ENCODE measurements at regions not wholly inside any gene's neighbourhood (a gene's known extent, or its start where the extent isn't known, plus 50 kb on each side); places are given as distances from the start of the nearest gene placed in this dataset.
"Not testable (repeated sequence)": the region's sequence is repeated elsewhere in the genome, so short reads cannot be mapped to it uniquely, and the experiment has no call there.

DNA sequence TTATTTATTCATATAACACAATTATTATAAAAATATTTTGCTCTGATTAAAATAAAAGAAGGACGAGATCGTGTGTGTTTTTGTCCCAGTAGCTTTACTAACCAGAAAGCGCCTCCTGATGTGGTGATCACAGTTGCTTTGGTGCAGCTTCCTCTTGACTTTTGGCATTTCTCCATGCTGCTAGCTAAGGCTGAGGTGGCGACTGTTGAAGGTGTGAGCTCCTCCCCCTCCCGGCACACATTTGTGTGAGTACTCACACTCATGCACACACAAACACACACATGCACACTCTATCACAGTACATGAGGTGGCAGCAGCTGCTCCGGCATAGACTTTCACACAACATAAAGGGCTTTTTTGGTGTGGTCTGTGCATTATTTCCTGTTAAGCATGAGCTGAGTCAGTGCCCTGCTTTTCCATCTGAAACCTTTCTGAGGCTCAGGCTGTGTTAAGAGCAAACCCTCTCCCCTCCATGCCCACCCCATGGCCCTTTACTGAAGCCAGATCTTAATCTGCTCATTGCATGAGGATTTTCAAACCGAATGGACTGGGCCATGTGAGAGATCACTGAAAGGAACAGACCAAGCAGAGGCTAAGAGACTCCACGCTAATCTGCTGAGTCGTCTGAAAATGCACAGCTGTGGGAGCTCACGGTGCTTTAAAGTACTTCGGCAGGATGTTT is 53.3 kb downstream of the FOXD4L1 start:
- not testable (repeated sequence) for H3K27me3 ChIP-seq (ENCODE audit: insufficient read depth, low read depth, severe bottlenecking); H3K9me3 ChIP-seq (ENCODE audit: severe bottlenecking); H3K4me3 ChIP-seq (ENCODE audit: low read depth, low read length); H3K36me3 ChIP-seq; H3K27ac ChIP-seq
- DNase-seq: peak; percentile 22

DNA sequence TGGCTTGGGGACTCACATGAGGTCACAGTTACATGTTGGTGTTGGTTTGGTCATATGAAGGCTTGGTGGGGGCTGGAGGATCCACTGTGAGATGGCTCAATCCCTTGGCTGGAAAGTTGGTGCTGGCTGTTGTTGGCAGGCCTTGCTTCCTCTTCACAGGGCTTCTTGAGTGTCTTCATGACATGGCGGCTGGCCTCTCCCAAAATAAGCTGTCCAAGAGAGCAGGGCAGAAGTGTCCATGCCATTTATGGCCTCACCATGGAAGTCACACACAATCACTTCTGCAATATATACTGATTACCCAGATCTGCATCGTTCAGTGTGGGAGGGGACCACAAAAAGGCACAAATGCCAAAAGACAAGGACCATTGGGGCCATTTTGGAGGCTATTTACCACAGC is 61.4 kb downstream of the FOXD4L1 start:
- H3K4me3 ChIP-seq (ENCODE audit: low read depth, low read length); H3K27ac ChIP-seq; H3K36me3 ChIP-seq; DNase-seq; H3K9me3 ChIP-seq (ENCODE audit: severe bottlenecking); H3K27me3 ChIP-seq (ENCODE audit: insufficient read depth, low read depth, severe bottlenecking): not testable (repeated sequence)

DNA sequence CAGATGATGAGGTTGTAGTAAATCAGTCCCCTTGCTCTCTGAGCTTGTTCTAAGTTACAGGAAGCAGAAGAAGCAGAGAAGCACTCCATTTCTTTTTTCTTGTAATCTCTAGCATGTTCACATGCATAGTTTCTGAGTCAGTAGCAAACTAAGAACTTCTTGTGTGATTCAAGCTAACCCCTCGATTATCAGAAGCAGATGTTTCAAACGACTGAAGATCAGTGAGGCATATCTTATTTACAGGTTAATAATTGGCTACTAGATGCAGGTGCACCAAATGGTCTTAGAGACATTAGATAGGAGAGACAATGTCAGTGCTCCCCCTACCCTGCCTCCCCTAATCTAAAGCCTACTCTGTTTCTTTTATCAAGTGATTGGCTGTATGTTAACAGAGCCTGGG is 64.2 kb downstream of the FOXD4L1 start:
- DNase-seq; H3K27ac ChIP-seq; H3K27me3 ChIP-seq (ENCODE audit: insufficient read depth, low read depth, severe bottlenecking); H3K36me3 ChIP-seq; H3K9me3 ChIP-seq (ENCODE audit: severe bottlenecking); H3K4me3 ChIP-seq (ENCODE audit: low read depth, low read length): not testable (repeated sequence)

DNA sequence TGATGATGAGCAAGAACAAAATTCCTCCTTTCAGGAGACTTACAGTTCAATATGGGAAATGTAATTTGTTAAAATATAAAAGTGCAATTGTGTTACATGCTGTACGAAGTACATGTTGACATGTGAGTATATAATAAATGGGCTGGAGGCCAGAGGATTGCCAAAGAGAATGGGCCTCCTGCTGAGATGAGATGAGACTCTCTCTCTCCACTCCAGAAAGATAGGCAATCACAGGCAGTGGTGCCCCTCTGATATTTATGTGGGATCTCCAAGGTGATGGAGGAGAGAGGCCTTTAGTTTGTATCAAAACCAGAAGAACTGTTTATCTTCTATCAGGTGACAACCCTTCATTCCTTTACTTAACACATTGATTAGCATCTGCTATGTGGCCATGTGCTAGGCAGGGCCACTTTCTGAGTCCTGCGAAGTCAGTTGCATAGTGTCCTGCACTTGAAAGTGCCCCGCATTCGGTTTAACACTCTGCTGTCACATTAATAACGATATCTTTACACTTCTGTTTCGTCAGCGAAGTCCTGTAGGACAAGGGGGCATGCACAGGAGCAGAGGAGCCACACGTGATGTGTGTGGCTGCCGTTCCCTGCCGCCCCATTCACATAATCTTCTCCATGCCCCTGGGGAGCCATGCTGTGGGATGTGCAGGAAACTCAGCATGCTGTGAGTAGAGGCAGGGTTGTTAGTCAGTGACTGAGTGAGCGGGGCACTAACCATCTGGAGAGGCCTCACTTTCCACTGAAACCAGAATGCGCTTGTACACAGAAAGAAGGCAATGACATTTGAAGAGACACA is 60.2 kb upstream of the RABL2A start:
- not testable (repeated sequence) for H3K4me3 ChIP-seq (ENCODE audit: low read depth, low read length); H3K9me3 ChIP-seq (ENCODE audit: severe bottlenecking); DNase-seq; H3K36me3 ChIP-seq; H3K27me3 ChIP-seq (ENCODE audit: insufficient read depth, low read depth, severe bottlenecking); H3K27ac ChIP-seq

DNA sequence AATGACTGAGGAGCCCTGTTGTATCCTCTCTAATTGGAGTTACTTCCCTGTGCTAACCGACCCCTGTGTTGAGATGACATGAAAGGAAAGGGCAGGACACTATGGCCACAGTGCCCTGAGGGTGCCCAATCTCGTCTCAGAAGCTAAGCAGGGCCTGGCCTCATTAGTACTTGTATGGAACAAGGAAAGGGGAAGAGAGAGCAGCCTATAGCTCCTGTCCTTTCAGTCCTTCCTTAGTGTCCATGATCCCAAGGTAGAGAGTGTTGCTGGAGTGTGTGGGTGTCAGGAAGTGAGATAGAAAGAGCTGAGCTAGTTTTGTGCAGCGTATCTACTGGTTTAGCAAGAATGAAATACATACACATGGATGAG is 59.6 kb upstream of the RABL2A start:
- not testable (repeated sequence) for H3K36me3 ChIP-seq; H3K4me3 ChIP-seq (ENCODE audit: low read depth, low read length); H3K27ac ChIP-seq; H3K9me3 ChIP-seq (ENCODE audit: severe bottlenecking); DNase-seq; H3K27me3 ChIP-seq (ENCODE audit: insufficient read depth, low read depth, severe bottlenecking)

DNA sequence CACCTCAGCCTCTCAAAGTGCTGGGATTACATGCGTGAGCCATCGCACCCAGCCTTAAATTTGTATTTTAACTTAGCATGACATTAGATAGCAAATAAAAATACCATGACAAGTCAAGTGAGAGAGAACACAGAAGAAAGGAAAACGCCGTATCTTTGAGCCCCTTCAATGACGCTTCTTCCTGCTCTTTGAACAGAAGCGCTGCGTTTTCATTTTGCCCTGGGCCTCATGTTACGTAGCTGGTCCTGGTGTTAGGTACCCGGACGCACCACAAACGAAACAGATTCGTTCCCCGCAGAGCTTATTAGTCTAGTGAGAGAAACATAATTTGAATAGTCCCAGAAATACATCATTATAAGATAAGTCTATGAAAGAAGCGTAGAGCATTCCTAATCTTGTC is 58.8 kb upstream of the RABL2A start:
- not testable (repeated sequence) for H3K27ac ChIP-seq; H3K36me3 ChIP-seq; H3K4me3 ChIP-seq (ENCODE audit: low read depth, low read length); H3K9me3 ChIP-seq (ENCODE audit: severe bottlenecking); H3K27me3 ChIP-seq (ENCODE audit: insufficient read depth, low read depth, severe bottlenecking); DNase-seq

DNA sequence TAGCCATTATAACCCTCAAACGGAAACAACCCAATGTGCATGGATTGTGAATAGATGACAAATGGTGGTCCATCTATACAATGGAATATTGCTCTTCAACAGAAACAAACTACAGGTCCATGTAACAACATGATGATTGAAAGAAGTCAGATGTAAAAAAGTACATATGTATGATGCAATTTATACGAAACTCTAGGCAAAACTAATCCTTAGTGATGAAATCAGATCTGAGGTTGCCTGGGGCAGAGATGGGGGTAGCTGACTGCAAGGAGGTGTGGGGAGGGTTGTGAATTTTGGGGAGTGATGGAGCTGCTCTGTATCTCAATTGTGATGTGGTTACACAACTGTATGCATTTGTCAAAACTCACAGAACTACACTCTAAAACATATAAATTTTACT is 57.0 kb upstream of the RABL2A start:
- DNase-seq; H3K4me3 ChIP-seq (ENCODE audit: low read depth, low read length); H3K27me3 ChIP-seq (ENCODE audit: insufficient read depth, low read depth, severe bottlenecking); H3K27ac ChIP-seq; H3K9me3 ChIP-seq (ENCODE audit: severe bottlenecking); H3K36me3 ChIP-seq: not testable (repeated sequence)

DNA sequence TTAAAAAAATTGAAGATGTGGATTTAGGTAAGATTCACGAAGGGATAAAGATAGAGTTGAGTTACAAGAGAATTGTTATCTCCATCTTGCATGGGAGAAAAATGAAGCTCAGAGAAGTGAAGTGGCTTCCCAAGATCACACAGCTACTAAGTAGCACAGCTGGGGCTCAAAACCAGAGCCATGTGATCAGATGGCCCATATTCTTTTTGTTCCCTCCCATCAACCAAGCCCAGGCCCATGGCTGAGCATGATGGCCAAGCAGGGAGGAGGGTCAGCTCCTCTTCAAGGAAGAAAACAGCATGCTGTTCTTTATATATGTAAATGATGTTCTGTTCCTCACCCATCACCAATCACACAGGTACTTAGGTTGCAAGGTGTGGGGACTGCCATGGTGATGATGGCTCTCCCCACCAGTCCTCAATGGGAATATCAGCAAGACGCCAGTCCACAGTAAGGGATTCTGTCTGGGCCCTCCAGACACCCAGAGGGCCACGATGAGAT is 56.5 kb upstream of the RABL2A start:
- H3K4me3 ChIP-seq (ENCODE audit: low read depth, low read length); H3K36me3 ChIP-seq; H3K27me3 ChIP-seq (ENCODE audit: insufficient read depth, low read depth, severe bottlenecking); DNase-seq; H3K27ac ChIP-seq; H3K9me3 ChIP-seq (ENCODE audit: severe bottlenecking): not testable (repeated sequence)

DNA sequence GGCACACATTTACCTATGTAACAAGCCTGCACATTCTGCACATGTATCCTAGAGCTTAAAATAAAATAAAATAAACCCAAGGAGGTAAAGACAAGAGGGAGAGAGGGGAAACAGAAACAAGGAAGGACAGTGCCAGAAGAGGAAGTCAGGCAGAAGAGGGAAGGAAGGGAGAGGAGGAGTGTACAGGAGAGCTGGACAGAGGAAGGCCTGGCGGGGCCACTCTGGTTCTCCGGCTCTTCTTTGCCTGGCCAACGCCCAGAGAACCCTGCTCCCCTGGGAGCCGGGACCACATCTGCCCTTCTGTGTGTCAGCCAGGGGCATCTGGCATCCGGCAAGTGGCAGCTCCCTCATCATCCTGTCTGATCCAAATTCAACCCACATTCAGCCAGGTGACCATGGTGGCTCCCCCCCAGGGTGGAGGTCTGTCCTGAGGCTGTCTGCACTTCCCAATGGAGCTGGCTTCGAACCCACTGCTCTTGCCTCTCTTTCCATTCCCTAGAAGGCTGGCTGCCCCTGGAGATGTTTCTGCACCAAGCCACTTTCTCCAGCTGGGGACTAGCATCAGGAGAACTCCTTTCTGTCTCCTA is 55.5 kb upstream of the RABL2A start:
- H3K9me3 ChIP-seq (ENCODE audit: severe bottlenecking); H3K36me3 ChIP-seq; H3K27ac ChIP-seq: not testable (repeated sequence)

DNA sequence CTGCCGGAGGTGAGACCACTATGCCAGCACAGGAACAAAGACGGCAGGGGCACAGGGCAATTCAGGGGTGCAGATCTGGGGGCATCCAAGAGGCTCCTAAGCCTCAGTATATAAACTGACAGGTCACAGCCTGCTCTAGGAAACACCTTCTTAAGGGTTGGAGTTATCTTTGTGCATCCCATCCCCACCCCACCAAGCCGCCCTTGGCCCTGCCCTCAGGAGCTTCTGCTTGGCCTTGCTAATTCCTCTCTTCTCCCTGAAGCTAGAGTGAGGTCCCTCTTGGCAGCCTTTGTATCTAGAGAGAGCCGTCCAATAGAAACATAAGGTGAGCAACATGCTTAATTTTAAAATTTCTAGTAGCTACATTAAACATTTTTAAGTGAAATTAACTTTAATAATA is 51.3 kb upstream of the RABL2A start:
- H3K9me3 ChIP-seq (ENCODE audit: severe bottlenecking); H3K36me3 ChIP-seq; H3K27me3 ChIP-seq (ENCODE audit: insufficient read depth, low read depth, severe bottlenecking); H3K4me3 ChIP-seq (ENCODE audit: low read depth, low read length); DNase-seq; H3K27ac ChIP-seq: not testable (repeated sequence)

More for the DNA sequence above, 55.5 kb upstream of the RABL2A start:
- not testable (repeated sequence) for H3K27me3 ChIP-seq (ENCODE audit: insufficient read depth, low read depth, severe bottlenecking); DNase-seq; H3K4me3 ChIP-seq (ENCODE audit: low read depth, low read length)

DNA sequence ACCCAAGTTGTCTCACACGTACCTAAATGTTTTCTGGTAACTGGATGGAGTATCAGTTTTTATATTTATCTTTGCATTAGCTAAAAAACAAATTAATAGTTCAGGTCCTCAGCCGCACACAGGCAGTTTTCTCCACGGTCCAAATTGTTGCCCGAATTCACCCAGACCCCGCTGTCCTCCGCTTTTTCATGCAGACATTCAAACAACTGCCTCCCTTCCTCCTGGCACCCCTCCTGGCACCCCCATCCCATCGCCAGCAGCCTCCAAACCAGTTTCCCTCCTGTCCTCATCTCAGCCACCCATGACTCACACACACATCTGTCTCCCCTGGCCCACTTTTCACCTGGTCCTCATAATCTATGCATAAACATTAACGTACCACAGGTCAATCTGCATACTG is 50.7 kb upstream of the RABL2A start:
- H3K9me3 ChIP-seq (ENCODE audit: severe bottlenecking); H3K4me3 ChIP-seq (ENCODE audit: low read depth, low read length); H3K27ac ChIP-seq; H3K36me3 ChIP-seq; H3K27me3 ChIP-seq (ENCODE audit: insufficient read depth, low read depth, severe bottlenecking); DNase-seq: not testable (repeated sequence)
